GM19240 (cell line): ENCODE measurements at regions not wholly inside any gene's neighbourhood (a gene's known extent, or its start where the extent isn't known, plus 50 kb on each side); places are given as distances from the start of the nearest gene placed in this dataset.

Experiments
- DNase-seq: peaks from one replicate; pipeline ENCODE4 v3.0.0; 2011; ENCODE audit warnings: low spot score; ENCODE audit not compliant: insufficient read length

GRCh38 chr11:96893988-96894387, 504.2 kb downstream of the JRKL start:
- DNase-seq, result no peak

GRCh38 chr11:96894587-96894986, 504.8 kb downstream of the JRKL start:
- no peak for DNase-seq

- DNase-seq, result no peak
These were observed 510.2 kb downstream of the JRKL start for GRCh38 chr11:96899971-96900370.

GRCh38 chr11:96905143-96905542, 515.3 kb downstream of the JRKL start:
- DNase-seq, result no peak

- DNase-seq, result no peak
These were observed 515.9 kb downstream of the JRKL start for GRCh38 chr11:96905663-96906062.

- DNase-seq, result no peak
These were observed 516.7 kb downstream of the JRKL start for GRCh38 chr11:96906476-96906875.

- no peak for DNase-seq
These were observed 536.0 kb downstream of the JRKL start for GRCh38 chr11:96925862-96926261.

GRCh38 chr11:96940227-96940626, 550.4 kb downstream of the JRKL start:
- no peak for DNase-seq

- DNase-seq, result no peak
These were observed 553.0 kb downstream of the JRKL start for GRCh38 chr11:96942855-96943254.

- DNase-seq, result no peak
These were observed 554.2 kb downstream of the JRKL start for GRCh38 chr11:96943970-96944369.

- no peak for DNase-seq
These were observed 558.3 kb downstream of the JRKL start for GRCh38 chr11:96948066-96948465.

- DNase-seq, result no peak
These were observed 559.7 kb downstream of the JRKL start for GRCh38 chr11:96949464-96949863.

- DNase-seq, result no peak
These were observed 564.9 kb downstream of the JRKL start for GRCh38 chr11:96954587-96955242.

GRCh38 chr11:96960476-96960875, 570.7 kb downstream of the JRKL start:
- DNase-seq, result no peak

- DNase-seq, result no peak
These were observed 571.1 kb downstream of the JRKL start for GRCh38 chr11:96960926-96961325.

- DNase-seq, result no peak
These were observed 572.1 kb downstream of the JRKL start for GRCh38 chr11:96961931-96962330.

GRCh38 chr11:96963375-96963774, 573.6 kb downstream of the JRKL start:
- DNase-seq, result no peak

GRCh38 chr11:96964661-96965060, 574.8 kb downstream of the JRKL start:
- no peak for DNase-seq

GRCh38 chr11:96967616-96968015, 577.8 kb downstream of the JRKL start:
- DNase-seq, result no peak

GRCh38 chr11:96969251-96969650, 579.4 kb downstream of the JRKL start:
- DNase-seq, result no peak

- no peak for DNase-seq
These were observed 588.9 kb downstream of the JRKL start for GRCh38 chr11:96978751-96979150.

- no peak for DNase-seq
These were observed 596.7 kb downstream of the JRKL start for GRCh38 chr11:96986516-96986915.

- DNase-seq, result no peak
These were observed 601.1 kb downstream of the JRKL start for GRCh38 chr11:96990914-96991313.

- DNase-seq, result no peak
These were observed 610.7 kb downstream of the JRKL start for GRCh38 chr11:97000481-97000880.
